ENCODE measurements at regions not wholly inside any gene's neighbourhood (a gene's known extent, or its start where the extent isn't known, plus 50 kb on each side); places are given as distances from the start of the nearest gene placed in this dataset.

DNA sequence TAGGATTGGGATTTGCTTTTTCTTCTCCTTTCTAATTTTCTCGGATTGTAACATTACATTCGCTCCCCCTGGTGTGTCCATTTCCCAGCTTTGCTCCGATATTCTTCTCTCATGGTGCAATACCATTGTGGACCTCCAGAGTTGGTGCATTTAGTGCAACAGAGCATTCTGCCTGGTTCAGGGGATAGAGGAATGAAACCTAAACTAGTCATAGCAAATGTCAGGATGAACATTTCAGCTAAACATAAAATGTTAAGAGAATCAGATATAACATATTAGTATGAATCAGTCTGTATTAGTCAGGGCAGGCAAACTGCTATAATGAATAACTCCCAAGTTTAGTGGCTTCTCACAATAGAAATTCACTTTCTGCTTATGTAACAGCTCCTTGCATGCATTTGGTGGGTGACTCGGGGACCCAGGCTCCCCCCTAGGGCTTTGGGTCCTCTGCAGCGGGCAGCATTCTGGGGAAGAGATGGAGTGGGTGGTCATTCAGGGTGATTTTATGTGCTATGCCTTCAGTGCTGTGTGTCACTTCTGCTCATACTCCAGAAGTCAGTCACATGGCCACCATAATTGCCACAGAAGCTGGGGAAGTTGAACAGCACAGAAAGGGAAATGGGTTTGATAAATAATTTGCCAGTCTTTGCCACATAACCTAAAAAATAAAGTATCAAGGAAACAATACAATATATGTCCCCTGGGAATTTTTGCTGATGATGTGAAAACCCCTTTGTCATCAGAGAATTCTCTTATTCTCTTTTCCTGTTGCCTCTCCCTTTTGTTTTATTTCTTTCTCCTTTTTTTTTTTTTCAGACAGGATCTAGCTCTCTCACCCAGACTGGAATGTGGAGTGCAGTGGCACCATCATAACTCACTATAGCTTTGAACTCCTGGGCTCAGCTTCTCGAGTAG lies 111.0 kb downstream of the HSPH1 start:
- intact Hi-C loops (cut with DNase I; ENCODE audit: low total_unique reads): no loop called here
- H3K4me3 ChIP-seq: no peak overlapping the region
- DNase-seq: no peak
- 79 to 83% methylated on average over 6 of the region's 6 CpGs for WGBS, 2 donors
- H3K4me1 ChIP-seq: peaks cover 30% of the 10 kb centered on the region
- H3K36me3 ChIP-seq (ENCODE audit: low read depth, missing control alignments): no peaks in the 10 kb centered on the region
- TF ChIP-seq CTCF (IDR thresholded peaks at IDR 0.05) (peak; percentile 22 to 45 (median 24)), POLR2A (IDR thresholded peaks at IDR 0.05) (no peak)
- no peaks in the 10 kb centered on the region for H3K9me3 ChIP-seq
- no peaks in the 10 kb centered on the region for H3K27me3 ChIP-seq
- no peak overlapping the region for H3K27ac ChIP-seq

DNA sequence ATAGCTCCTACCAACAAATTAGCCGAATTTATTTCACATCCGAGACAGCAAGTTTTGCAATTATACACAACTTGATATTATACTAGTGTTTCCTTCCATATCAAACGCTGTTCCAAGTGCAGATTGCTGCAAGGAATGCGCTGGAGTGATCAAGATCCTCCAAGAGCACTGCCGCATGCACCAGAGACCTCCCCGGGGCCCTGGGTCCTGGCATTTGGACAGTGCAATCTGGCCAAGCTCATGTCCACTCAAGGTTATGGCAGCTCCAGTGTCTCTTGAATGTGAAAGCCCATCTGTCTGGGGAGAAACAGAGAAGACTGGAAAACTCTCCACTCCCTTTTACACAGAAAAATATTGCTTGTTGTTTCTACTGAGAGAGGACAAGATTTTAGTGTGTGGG lies 111.9 kb downstream of the HSPH1 start:
- H3K4me1 ChIP-seq: peaks cover 33% of the 10 kb centered on the region
- peak; percentile 30 for DNase-seq
- H3K4me3 ChIP-seq: no peak overlapping the region
- TF ChIP-seq CTCF (IDR thresholded peaks at IDR 0.05) (no peak), POLR2A (IDR thresholded peaks at IDR 0.05) (no peak)
- H3K27me3 ChIP-seq: no peaks in the 10 kb centered on the region
- WGBS, 2 donors: 25 to 41% methylated on average over 6 of the region's 6 CpGs
- no peaks in the 10 kb centered on the region for H3K9me3 ChIP-seq
- no peaks in the 10 kb centered on the region for H3K36me3 ChIP-seq (ENCODE audit: low read depth, missing control alignments)
- intact Hi-C loops (cut with DNase I; ENCODE audit: low total_unique reads): no loop called here
- H3K27ac ChIP-seq: no peak overlapping the region

GRCh38 chr13:31049083-31049482 lies 112.6 kb downstream of the HSPH1 start:
- no peak for TF ChIP-seq POLR2A (IDR thresholded peaks at IDR 0.05)
- no peak for TF ChIP-seq CTCF (IDR thresholded peaks at IDR 0.05)
- no peaks in the 10 kb centered on the region for H3K36me3 ChIP-seq (ENCODE audit: low read depth, missing control alignments)
- peaks cover 39% of the 10 kb centered on the region for H3K4me1 ChIP-seq
- no peak overlapping the region for H3K27ac ChIP-seq
- H3K9me3 ChIP-seq: no peaks in the 10 kb centered on the region
- DNase-seq: no peak
- H3K27me3 ChIP-seq: no peaks in the 10 kb centered on the region
- H3K4me3 ChIP-seq: no peak overlapping the region
- 77 to 81% methylated on average over 4 of the region's 4 CpGs for WGBS, 2 donors
- intact Hi-C loops (cut with DNase I; ENCODE audit: low total_unique reads): no loop called here

DNA sequence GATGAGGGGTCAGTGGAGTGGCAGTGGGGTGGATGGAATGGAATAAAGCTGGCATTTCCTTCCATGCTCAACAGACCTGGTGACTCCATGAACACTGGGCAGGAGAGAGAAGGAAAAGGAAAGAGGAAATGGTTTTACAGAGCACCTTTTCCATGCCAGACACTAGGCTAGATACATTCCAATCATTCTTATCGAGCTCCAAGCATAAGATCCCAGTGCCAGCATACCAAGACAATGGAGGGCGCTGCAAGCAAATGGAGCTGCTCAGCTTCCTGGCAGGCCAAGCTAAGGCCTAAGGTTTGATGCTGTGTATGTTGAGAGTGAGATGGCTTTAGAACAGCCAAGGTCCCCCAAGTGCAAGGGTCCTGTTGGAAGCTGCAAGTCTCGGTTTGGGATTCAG lies 113.2 kb downstream of the HSPH1 start:
- intact Hi-C loops (cut with DNase I; ENCODE audit: low total_unique reads): no loop called here
- Histone ChIP-seq H3K27ac (peak overlapping the region in 1 of 2 donors; percentile 27), H3K4me3 (no peak overlapping the region), H3K27me3 (no peaks in the 10 kb centered on the region), H3K36me3 (ENCODE audit: low read depth, missing control alignments) (no peaks in the 10 kb centered on the region), H3K9me3 (no peaks in the 10 kb centered on the region), H3K4me1 (peaks cover 41% of the 10 kb centered on the region)
- WGBS, 2 donors: 86 to 88% methylated on average over 3 of the region's 3 CpGs
- DNase-seq: no peak
- TF ChIP-seq CTCF (IDR thresholded peaks at IDR 0.05) (no peak), POLR2A (IDR thresholded peaks at IDR 0.05) (no peak)

Data from testis (tissue), 2 donors.